ENCODE measurements at regions not wholly inside any gene's neighbourhood (a gene's known extent, or its start where the extent isn't known, plus 50 kb on each side); places are given as distances from the start of the nearest gene placed in this dataset.

DNA sequence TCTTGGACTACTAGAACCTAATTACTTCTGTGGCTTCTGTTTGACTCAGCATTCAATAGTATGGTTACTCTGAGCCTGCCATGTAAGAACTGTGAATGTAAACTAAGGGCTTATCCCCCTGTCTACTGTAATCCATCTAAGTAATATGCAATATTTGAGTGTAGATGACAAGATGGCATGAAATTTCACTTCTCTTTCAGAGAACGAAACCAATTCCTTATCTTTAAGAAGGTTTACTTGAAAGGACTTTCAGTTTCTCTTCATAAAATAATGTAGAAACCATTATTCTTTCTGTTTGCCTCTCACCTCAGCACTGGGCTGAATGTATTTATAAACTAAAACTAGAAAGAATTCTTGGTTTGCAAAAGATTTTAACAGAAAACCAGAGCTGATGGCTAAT is 60.4 kb upstream of the ARID2 start:
- TF ChIP-seq SIN3A (IDR thresholded peaks at IDR 0.05; ENCODE audit: borderline replicate concordance, insufficient read depth, low read length): no peak
- no peak for TF ChIP-seq TAF1 (IDR thresholded peaks at IDR 0.05; ENCODE audit: borderline replicate concordance, insufficient read depth, low read length)
- no peak for TF ChIP-seq FOXP2 (optimal IDR thresholded peaks at IDR 0.05; ENCODE audit: borderline replicate concordance, extremely low read depth, extremely low read length, insufficient read depth)
- TF ChIP-seq POLR2AphosphoS5 (IDR thresholded peaks at IDR 0.05; ENCODE audit: low read depth, low read length): no peak
- TF ChIP-seq, protein P1, sequence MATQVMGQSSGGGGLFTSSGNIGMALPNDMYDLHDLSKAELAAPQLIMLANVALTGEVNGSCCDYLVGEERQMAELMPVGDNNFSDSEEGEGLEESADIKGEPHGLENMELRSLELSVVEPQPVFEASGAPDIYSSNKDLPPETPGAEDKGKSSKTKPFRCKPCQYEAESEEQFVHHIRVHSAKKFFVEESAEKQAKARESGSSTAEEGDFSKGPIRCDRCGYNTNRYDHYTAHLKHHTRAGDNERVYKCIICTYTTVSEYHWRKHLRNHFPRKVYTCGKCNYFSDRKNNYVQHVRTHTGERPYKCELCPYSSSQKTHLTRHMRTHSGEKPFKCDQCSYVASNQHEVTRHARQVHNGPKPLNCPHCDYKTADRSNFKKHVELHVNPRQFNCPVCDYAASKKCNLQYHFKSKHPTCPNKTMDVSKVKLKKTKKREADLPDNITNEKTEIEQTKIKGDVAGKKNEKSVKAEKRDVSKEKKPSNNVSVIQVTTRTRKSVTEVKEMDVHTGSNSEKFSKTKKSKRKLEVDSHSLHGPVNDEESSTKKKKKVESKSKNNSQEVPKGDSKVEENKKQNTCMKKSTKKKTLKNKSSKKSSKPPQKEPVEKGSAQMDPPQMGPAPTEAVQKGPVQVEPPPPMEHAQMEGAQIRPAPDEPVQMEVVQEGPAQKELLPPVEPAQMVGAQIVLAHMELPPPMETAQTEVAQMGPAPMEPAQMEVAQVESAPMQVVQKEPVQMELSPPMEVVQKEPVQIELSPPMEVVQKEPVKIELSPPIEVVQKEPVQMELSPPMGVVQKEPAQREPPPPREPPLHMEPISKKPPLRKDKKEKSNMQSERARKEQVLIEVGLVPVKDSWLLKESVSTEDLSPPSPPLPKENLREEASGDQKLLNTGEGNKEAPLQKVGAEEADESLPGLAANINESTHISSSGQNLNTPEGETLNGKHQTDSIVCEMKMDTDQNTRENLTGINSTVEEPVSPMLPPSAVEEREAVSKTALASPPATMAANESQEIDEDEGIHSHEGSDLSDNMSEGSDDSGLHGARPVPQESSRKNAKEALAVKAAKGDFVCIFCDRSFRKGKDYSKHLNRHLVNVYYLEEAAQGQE (IDR thresholded peaks at IDR 0.05; ENCODE audit: insufficient read depth in 1 of 2, low read depth in 2 of 2, low read length in 2 of 2): no peak

DNA sequence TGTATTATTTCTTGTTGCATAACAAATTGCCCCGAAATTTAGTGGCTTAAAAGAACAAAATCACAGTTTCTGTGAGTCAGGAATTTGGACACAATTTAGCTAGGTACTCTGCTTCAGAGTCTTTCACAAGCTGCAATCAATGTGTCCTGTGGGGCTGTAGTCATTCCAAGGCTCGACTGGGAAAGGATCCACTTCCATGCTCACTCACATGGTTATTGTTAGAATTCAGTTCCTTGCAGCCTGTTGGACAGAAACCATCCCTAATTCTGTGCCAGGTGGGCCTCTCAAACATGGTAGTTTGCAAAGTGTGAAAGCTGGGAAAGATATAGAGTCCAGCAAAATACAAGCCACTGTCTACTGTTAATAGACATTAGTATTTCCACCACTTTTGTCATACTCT is 59.7 kb upstream of the ARID2 start:
- TF ChIP-seq FOXP2 (optimal IDR thresholded peaks at IDR 0.05; ENCODE audit: borderline replicate concordance, extremely low read depth, extremely low read length, insufficient read depth): no peak
- TF ChIP-seq, protein P1 (IDR thresholded peaks at IDR 0.05; ENCODE audit: insufficient read depth in 1 of 2, low read depth in 2 of 2, low read length in 2 of 2): no peak
- no peak for TF ChIP-seq SIN3A (IDR thresholded peaks at IDR 0.05; ENCODE audit: borderline replicate concordance, insufficient read depth, low read length)
- TF ChIP-seq POLR2AphosphoS5 (IDR thresholded peaks at IDR 0.05; ENCODE audit: low read depth, low read length): no peak
- TF ChIP-seq TAF1 (IDR thresholded peaks at IDR 0.05; ENCODE audit: borderline replicate concordance, insufficient read depth, low read length): no peak

DNA sequence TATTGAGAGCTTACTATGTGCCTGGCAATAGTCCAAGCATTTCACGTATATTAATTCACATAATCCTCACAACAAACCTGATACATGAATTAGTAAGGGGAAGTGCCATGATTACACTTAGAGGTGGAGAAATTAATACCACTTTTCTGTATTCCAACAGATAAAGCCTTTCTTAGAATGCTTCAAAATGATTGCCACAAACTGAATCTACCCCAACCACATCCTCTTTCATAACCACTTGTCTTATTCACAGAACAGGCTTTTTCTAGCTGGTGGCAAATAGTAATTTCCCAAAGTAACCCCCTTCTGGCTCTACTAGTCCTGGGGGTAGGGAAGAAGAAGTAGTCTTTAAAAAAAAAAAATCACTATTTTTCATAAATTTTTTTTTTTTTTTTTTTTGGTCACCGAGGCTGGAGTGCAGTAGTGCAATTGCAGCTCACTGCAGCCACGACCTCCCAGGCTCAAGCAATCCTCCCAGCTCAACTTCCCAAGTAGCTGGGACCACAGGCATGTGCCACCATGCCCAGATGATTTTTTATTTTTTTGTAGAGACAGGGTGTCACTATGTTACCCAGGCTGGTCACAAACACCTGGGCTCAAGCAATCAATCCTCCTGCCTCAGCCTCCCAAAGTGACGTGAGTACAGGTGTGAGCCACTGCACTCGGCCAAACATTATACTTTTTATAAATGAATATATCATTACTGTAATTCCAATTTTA is 59.0 kb upstream of the ARID2 start:
- TF ChIP-seq TAF1 (IDR thresholded peaks at IDR 0.05; ENCODE audit: borderline replicate concordance, insufficient read depth, low read length) (no peak), FOXP2 (optimal IDR thresholded peaks at IDR 0.05; ENCODE audit: borderline replicate concordance, extremely low read depth, extremely low read length, insufficient read depth) (no peak), POLR2AphosphoS5 (IDR thresholded peaks at IDR 0.05; ENCODE audit: low read depth, low read length) (no peak), SIN3A (IDR thresholded peaks at IDR 0.05; ENCODE audit: borderline replicate concordance, insufficient read depth, low read length) (no peak)
- TF ChIP-seq, protein P1 (IDR thresholded peaks at IDR 0.05; ENCODE audit: insufficient read depth in 1 of 2, low read depth in 2 of 2, low read length in 2 of 2): no peak

DNA sequence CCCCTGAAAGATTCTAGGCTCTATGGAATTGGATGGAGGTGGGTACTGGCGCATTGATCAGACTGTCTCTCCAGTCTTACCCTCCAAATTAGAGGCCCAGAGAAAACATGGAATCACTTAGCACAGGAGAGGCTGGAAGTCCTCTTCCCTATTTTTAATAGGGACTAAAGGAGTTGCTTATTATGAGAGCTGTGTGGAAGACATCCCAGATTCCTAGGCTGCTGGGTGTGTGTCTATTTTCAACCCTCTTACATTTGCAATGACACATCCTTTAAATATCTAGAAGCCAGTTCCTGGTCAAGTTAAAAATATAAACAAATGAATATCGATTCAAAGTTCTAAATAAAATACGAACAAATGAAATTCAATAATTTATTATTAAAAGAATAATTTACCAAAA is 58.3 kb upstream of the ARID2 start:
- TF ChIP-seq POLR2AphosphoS5 (IDR thresholded peaks at IDR 0.05; ENCODE audit: low read depth, low read length) (no peak), FOXP2 (optimal IDR thresholded peaks at IDR 0.05; ENCODE audit: borderline replicate concordance, extremely low read depth, extremely low read length, insufficient read depth) (no peak), SIN3A (IDR thresholded peaks at IDR 0.05; ENCODE audit: borderline replicate concordance, insufficient read depth, low read length) (no peak), TAF1 (IDR thresholded peaks at IDR 0.05; ENCODE audit: borderline replicate concordance, insufficient read depth, low read length) (no peak)
- TF ChIP-seq, protein P1 (IDR thresholded peaks at IDR 0.05; ENCODE audit: insufficient read depth in 1 of 2, low read depth in 2 of 2, low read length in 2 of 2): no peak

Data from PFSK-1 (cell line).